ENCODE measurements at regions not wholly inside any gene's neighbourhood (a gene's known extent, or its start where the extent isn't known, plus 50 kb on each side); places are given as distances from the start of the nearest gene placed in this dataset. TPM values are rescaled to one million over a fixed set of nuclear protein-coding genes. Genes with fewer than 3 reads are reported as not detected.

- no TSS peak for BruUV-seq (replicated peaks)
- H3K4me1 ChIP-seq (ENCODE audit: insufficient read depth, low read length, poor library complexity, severe bottlenecking) = no peaks in the 10 kb centered on the region
- H3K4me2 ChIP-seq (ENCODE audit: low read length) = no peak overlapping the region
- H3K79me2 ChIP-seq (ENCODE audit: insufficient read depth, low read depth, low read length) = no peaks in the 10 kb centered on the region
- H3K4me3 ChIP-seq (ENCODE audit: low read depth, low read length, poor library complexity, severe bottlenecking) = no peak overlapping the region
- intact Hi-C loops (cut with micrococcal nuclease; ENCODE audit: unreplicated experiment) = no loop called here
- ChIA-PET POLR2A (interaction anchor here (0.9 kb wide), 1 partner anchor 13 kb away, joined by 3 read pairs; no protein-coding TSS in a partner anchor), CTCF (ENCODE audit: unreplicated experiment) (no interaction called here)
- no peaks in the 10 kb centered on the region for H3K9me2 ChIP-seq (ENCODE audit: insufficient read depth, low read length)
- no peak overlapping the region for H2AFZ ChIP-seq (ENCODE audit: low read length)
- no peaks in the 10 kb centered on the region for H3K36me3 ChIP-seq (ENCODE audit: insufficient read depth, low read length)
- H4K20me1 ChIP-seq (ENCODE audit: insufficient read depth, low read length) = no peaks in the 10 kb centered on the region
- H3K9me3 ChIP-seq (ENCODE audit: low read length) = no peaks in the 10 kb centered on the region
- H3K27ac ChIP-seq (ENCODE audit: low read depth, low read length, poor library complexity, severe bottlenecking) = no peak overlapping the region
- no peak for DNase-seq (ENCODE audit: low spot score)
- TF ChIP-seq EZH2phosphoT487 (IDR thresholded peaks at IDR 0.05; ENCODE audit: borderline replicate concordance, low read depth, low read length) (no peak), CTCF (conservative IDR thresholded peaks at IDR 0.05; ENCODE audit: low read length) (no peak)
Observed at GRCh38 chr3:175868626-175869025, 1009.5 kb downstream of the NAALADL2 start.

- H3K9me2 ChIP-seq (ENCODE audit: insufficient read depth, low read length) = no peaks in the 10 kb centered on the region
- ChIA-PET POLR2A (no interaction called here), CTCF (ENCODE audit: unreplicated experiment) (no interaction called here)
- H3K36me3 ChIP-seq (ENCODE audit: insufficient read depth, low read length) = no peaks in the 10 kb centered on the region
- no peaks in the 10 kb centered on the region for H4K20me1 ChIP-seq (ENCODE audit: insufficient read depth, low read length)
- BruUV-seq (replicated peaks) = no TSS peak
- TF ChIP-seq CTCF (conservative IDR thresholded peaks at IDR 0.05; ENCODE audit: low read length) = no peak
- TF ChIP-seq EZH2phosphoT487 (IDR thresholded peaks at IDR 0.05; ENCODE audit: borderline replicate concordance, low read depth, low read length) = no peak
- H3K4me3 ChIP-seq (ENCODE audit: low read depth, low read length, poor library complexity, severe bottlenecking) = no peak overlapping the region
- no peak for DNase-seq (ENCODE audit: low spot score)
- no peaks in the 10 kb centered on the region for H3K79me2 ChIP-seq (ENCODE audit: insufficient read depth, low read depth, low read length)
- no peak overlapping the region for H3K4me2 ChIP-seq (ENCODE audit: low read length)
- no peaks in the 10 kb centered on the region for H3K4me1 ChIP-seq (ENCODE audit: insufficient read depth, low read length, poor library complexity, severe bottlenecking)
- H3K27ac ChIP-seq (ENCODE audit: low read depth, low read length, poor library complexity, severe bottlenecking) = no peak overlapping the region
- no peaks in the 10 kb centered on the region for H3K9me3 ChIP-seq (ENCODE audit: low read length)
- intact Hi-C loops (cut with micrococcal nuclease; ENCODE audit: unreplicated experiment) = no loop called here
- no peak overlapping the region for H2AFZ ChIP-seq (ENCODE audit: low read length)
Observed at GRCh38 chr3:175865724-175866123, 1006.6 kb downstream of the NAALADL2 start.

GRCh38 chr3:175861916-175862315, 1002.8 kb downstream of the NAALADL2 start:
- no peaks in the 10 kb centered on the region for H3K79me2 ChIP-seq (ENCODE audit: insufficient read depth, low read depth, low read length)
- no TSS peak for BruUV-seq (replicated peaks)
- H2AFZ ChIP-seq (ENCODE audit: low read length) = no peak overlapping the region
- no peaks in the 10 kb centered on the region for H3K4me1 ChIP-seq (ENCODE audit: insufficient read depth, low read length, poor library complexity, severe bottlenecking)
- H3K36me3 ChIP-seq (ENCODE audit: insufficient read depth, low read length) = no peaks in the 10 kb centered on the region
- H4K20me1 ChIP-seq (ENCODE audit: insufficient read depth, low read length) = no peaks in the 10 kb centered on the region
- H3K9me2 ChIP-seq (ENCODE audit: insufficient read depth, low read length) = no peaks in the 10 kb centered on the region
- no peak overlapping the region for H3K27ac ChIP-seq (ENCODE audit: low read depth, low read length, poor library complexity, severe bottlenecking)
- ChIA-PET POLR2A (interaction anchor here (0.7 kb wide), 1 partner anchor 20 kb away, joined by 3 read pairs; no protein-coding TSS in a partner anchor), CTCF (ENCODE audit: unreplicated experiment) (no interaction called here)
- TF ChIP-seq EZH2phosphoT487 (IDR thresholded peaks at IDR 0.05; ENCODE audit: borderline replicate concordance, low read depth, low read length) (no peak), CTCF (conservative IDR thresholded peaks at IDR 0.05; ENCODE audit: low read length) (no peak)
- DNase-seq (ENCODE audit: low spot score) = no peak
- intact Hi-C loops (cut with micrococcal nuclease; ENCODE audit: unreplicated experiment) = no loop called here
- no peak overlapping the region for H3K4me2 ChIP-seq (ENCODE audit: low read length)
- no peaks in the 10 kb centered on the region for H3K9me3 ChIP-seq (ENCODE audit: low read length)
- no peak overlapping the region for H3K4me3 ChIP-seq (ENCODE audit: low read depth, low read length, poor library complexity, severe bottlenecking)

Small RNAs in the stretch of these regions (microRNA-seq; reads per million reads assigned to microRNA genes)
- gene MIR7977 (ENCODE audit: borderline replicate concordance) = 3.8 reads per million

Small RNAs in the stretch of these regions (small RNA-seq; reads per million reads assigned to genes)
- not detected for gene AC104640.2
- gene RNA5SP147 = not detected
